HepG2 (cell line): ENCODE measurements at regions not wholly inside any gene's neighbourhood (a gene's known extent, or its start where the extent isn't known, plus 50 kb on each side); places are given as distances from the start of the nearest gene placed in this dataset.

Experiments
- ATAC-seq: fragments of 200-7000 bp; cut with Tn5 transposase; 3 replicates; pipeline ENCODE4 v1.9.1; 2020; ENCODE audit warnings: mild to moderate bottlenecking, moderate library complexity
- BruUV-seq: library from RNA; stranded (reverse); fragments of 400-500 nt; replicated peaks from 2 replicates; lab custom pipeline; 2021; lab: Mats Ljungman, UMichigan
- CTCF ChIA-PET: fragments of 300-600 bp; formaldehyde crosslinking; extraction: SDS; loops from one replicate; lab custom pipeline; 2021; ENCODE audit warnings: low total read pairs, inconsistent platforms, low intra/inter-chr PET ratio; lab: Yijun Ruan, JAX
- POLR2A ChIA-PET: fragments of 350-600 bp; sonication (Branson Sonifier 250); formaldehyde crosslinking; loops from one replicate; lab custom pipeline; 2020; ENCODE audit warnings: antibody characterized with exemption, inconsistent platforms; lab: Yijun Ruan, JAX
- DNase-seq: peaks from one replicate; pipeline ENCODE4 v3.0.0-alpha.2; 2015; ENCODE audit warnings: low spot score
- FAIRE-seq: peaks from 3 replicates; lab custom pipeline; 2011; peaks lifted over from hg19 to GRCh38; lab: Jason Lieb, UNC
- H2AFZ ChIP-seq: one replicate; pipeline ENCODE4 v1.6.1; 2011; ENCODE audit warnings: low read length, inconsistent platforms
- H3K27ac ChIP-seq: fragments of 300-600 bp; 3 replicates; pipeline ENCODE4 v1.8.0; 2011; ENCODE audit warnings: mixed run types, mild to moderate bottlenecking, mixed read lengths, low read length, inconsistent platforms; ENCODE audit not compliant: insufficient read depth; ENCODE audit errors: extremely low read length
- H3K27me3 ChIP-seq, 2 experiments: fragments of 200-600 bp in 1 of 2; 2 replicates in 1 of 2; 3 replicates in 1 of 2; pipeline versions ENCODE4 v1.6.0 to v1.8.0; 2011; ENCODE audit warnings: low read length in 2 of 2, mild to moderate bottlenecking in 2 of 2, moderate library complexity in 2 of 2, inconsistent platforms in 1 of 2; ENCODE audit not compliant: insufficient read depth in 2 of 2, control insufficient read depth in 1 of 2
- H3K36me3 ChIP-seq, 2 experiments: fragments of 200-600 bp in 1 of 2; replicated peaks in 1 of 2; 2 replicates in 1 of 2; 3 replicates in 1 of 2; pipeline versions ENCODE4 v1.5.1 to v1.8.0; 2011; ENCODE audit warnings: low read length in 2 of 2, inconsistent platforms in 1 of 2; ENCODE audit not compliant: insufficient read depth in 2 of 2, control insufficient read depth in 1 of 2
- H3K4me1 ChIP-seq: 2 replicates; pipeline ENCODE4 v1.5.1; 2012; ENCODE audit warnings: low read length, inconsistent platforms; ENCODE audit not compliant: insufficient read depth
- H3K4me2 ChIP-seq: 2 replicates; pipeline ENCODE4 v1.6.0; 2011; ENCODE audit warnings: low read depth, low read length, inconsistent platforms
- H3K4me3 ChIP-seq, 3 experiments: fragments of 200-600 bp in 1 of 3; sonication (generic), shearing (Covaris generic) in 1 of 3; replicated peaks in 1 of 3; 2 replicates each; pipeline ENCODE4 v1.5.1; 2011 to 2016; ENCODE audit warnings: low read length in 3 of 3, inconsistent platforms in 2 of 3, low read depth in 2 of 3, mild to moderate bottlenecking in 2 of 3, control low read depth in 1 of 3, mixed read lengths in 1 of 3; ENCODE audit not compliant: insufficient read depth in 1 of 3
- H3K79me2 ChIP-seq: one replicate; pipeline ENCODE4 v1.6.1; 2011; ENCODE audit warnings: low read length, inconsistent platforms; ENCODE audit not compliant: insufficient read depth
- H3K9ac ChIP-seq: 2 replicates; pipeline ENCODE4 v1.6.0; 2011; ENCODE audit warnings: mild to moderate bottlenecking, low read depth, low read length, inconsistent platforms; ENCODE audit not compliant: insufficient read depth
- H3K9me3 ChIP-seq: 2 replicates; pipeline ENCODE4 v1.5.1; 2012; ENCODE audit warnings: mild to moderate bottlenecking, low read length
- H4K20me1 ChIP-seq: 2 replicates; pipeline ENCODE4 v1.6.0; 2011; ENCODE audit warnings: inconsistent platforms, mild to moderate bottlenecking, low read length, moderate library complexity; ENCODE audit not compliant: insufficient read depth
- ARID5B ChIP-seq: IDR thresholded peaks from 2 replicates; pipeline ENCODE4 v1.4.0; 2020; ENCODE audit warnings: mild to moderate bottlenecking, missing genetic modification reagents
- CBFB ChIP-seq: sonication (generic); formaldehyde crosslinking; IDR thresholded peaks from 2 replicates; pipeline ENCODE4 v1.4.0; 2020; ENCODE audit warnings: missing genetic modification reagents
- KLF11 ChIP-seq: IDR thresholded peaks from 2 replicates; pipeline ENCODE4 v1.6.1; 2016; ENCODE audit warnings: missing compliant biosample characterization
- KMT2A ChIP-seq: sonication (generic); formaldehyde crosslinking; IDR thresholded peaks from 2 replicates; pipeline ENCODE4 v1.4.0; 2020; ENCODE audit warnings: missing genetic modification reagents
- RBAK ChIP-seq: sonication (generic); formaldehyde crosslinking; IDR thresholded peaks from 2 replicates; pipeline ENCODE4 v1.5.1; 2020; ENCODE audit warnings: mild to moderate bottlenecking, missing genetic modification reagents
- TFDP1 ChIP-seq: IDR thresholded peaks from 2 replicates; pipeline ENCODE4 v1.6.1; 2016; ENCODE audit warnings: missing compliant biosample characterization, missing genetic modification reagents, borderline replicate concordance
- WIZ ChIP-seq: sonication (generic); formaldehyde crosslinking; IDR thresholded peaks from 2 replicates; pipeline ENCODE4 v1.5.1; 2020; ENCODE audit warnings: mild to moderate bottlenecking, missing genetic modification reagents
- ZSCAN20 ChIP-seq: sonication (generic); formaldehyde crosslinking; IDR thresholded peaks from 2 replicates; pipeline ENCODE4 v1.4.0; 2020; ENCODE audit warnings: missing genetic modification reagents, mild to moderate bottlenecking, borderline replicate concordance
- in situ Hi-C: cut with HindIII; loops from 2 replicates; pipeline ENCODE4 v1.10.0; 2017; ENCODE audit warnings: low pct_unique_long_range_greater_than_20kb; ENCODE audit not compliant: extremely low pct_ligation_motif_present
- intact Hi-C: fragments of 100-400 bp; cut with micrococcal nuclease; formaldehyde crosslinking; loops from one replicate; pipeline ENCODE4 v1.10.0; 2022; ENCODE audit not compliant: unreplicated experiment

- CTCF ChIA-PET = no interaction called here
Observed at GRCh38 chr13:67298297-67298696, 68.2 kb upstream of the PCDH9 start.

More at GRCh38 chr13:67298297-67298696, 68.2 kb upstream of the PCDH9 start:
- in situ Hi-C loops = no loop called here
- no peak for TF ChIP-seq ARID5B (CRISPR knock-in tag)
- no peak for TF ChIP-seq KLF11 (CRISPR knock-in tag)
- no peak for TF ChIP-seq CBFB (CRISPR knock-in tag)
- no peak for TF ChIP-seq WIZ (CRISPR knock-in tag)
- TF ChIP-seq ZSCAN20 (CRISPR knock-in tag) = no peak
- TF ChIP-seq TFDP1 (CRISPR knock-in tag) = no peak
- no peak for TF ChIP-seq KMT2A
- TF ChIP-seq RBAK (CRISPR knock-in tag) = no peak
- no TSS peak for BruUV-seq
- ATAC-seq = no peak
- Histone ChIP-seq H2AFZ (no peak overlapping the region), H3K4me2 (no peak overlapping the region), H3K9ac (no peak overlapping the region), H3K27ac (no peak overlapping the region), H3K36me3 (no peaks in the 10 kb centered on the region), H4K20me1 (no peaks in the 10 kb centered on the region), H3K4me3 (no peak overlapping the region), H3K4me1 (no peaks in the 10 kb centered on the region), H3K9me3 (no peaks in the 10 kb centered on the region), H3K27me3 (no peaks in the 10 kb centered on the region), H3K79me2 (no peaks in the 10 kb centered on the region)
- intact Hi-C loops = no loop called here
- FAIRE-seq = no peak
- POLR2A ChIA-PET = no interaction called here
- no peak for DNase-seq
